ENCODE measurements at regions not wholly inside any gene's neighbourhood (a gene's known extent, or its start where the extent isn't known, plus 50 kb on each side); places are given as distances from the start of the nearest gene placed in this dataset.
"Not testable (repeated sequence)": the region's sequence is repeated elsewhere in the genome, so short reads cannot be mapped to it uniquely, and the experiment has no call there.

GRCh38 chr20:30811885-30812671, 445.4 kb upstream of the DEFB115 start:
- DNase-seq: peak; percentile 23

DNA sequence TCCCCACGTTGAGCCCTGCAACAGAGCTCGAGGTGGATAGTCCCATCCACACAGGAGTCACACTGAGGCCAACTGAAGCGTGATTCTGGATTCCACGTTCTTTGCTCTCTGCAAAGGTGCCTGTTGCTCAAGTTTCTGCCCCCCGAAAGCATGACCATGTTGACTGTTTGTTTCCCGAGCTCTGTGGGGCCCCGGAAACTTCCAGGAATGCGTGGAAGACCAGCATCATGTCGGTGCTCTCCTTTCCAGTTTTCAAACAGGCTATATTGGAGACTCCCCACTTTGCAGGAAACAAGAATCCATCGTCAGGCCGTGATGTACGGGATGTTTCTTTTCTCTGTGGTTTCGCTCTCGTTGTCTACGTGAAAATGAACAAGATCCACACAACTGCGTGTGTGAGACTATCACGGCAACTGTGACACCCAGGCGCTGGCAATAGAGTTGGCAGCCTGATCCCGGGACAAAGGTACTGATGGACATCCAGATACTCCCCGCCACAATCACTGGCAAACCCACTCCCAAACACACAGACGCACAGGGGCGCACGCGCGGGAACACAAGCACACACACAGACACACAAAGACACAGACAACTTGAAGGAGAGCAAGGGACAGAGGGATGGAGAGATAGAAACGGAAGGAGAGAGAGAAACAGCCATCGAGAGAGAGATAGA, 444.6 kb upstream of the DEFB115 start:
- DNase-seq: no peak

DNA sequence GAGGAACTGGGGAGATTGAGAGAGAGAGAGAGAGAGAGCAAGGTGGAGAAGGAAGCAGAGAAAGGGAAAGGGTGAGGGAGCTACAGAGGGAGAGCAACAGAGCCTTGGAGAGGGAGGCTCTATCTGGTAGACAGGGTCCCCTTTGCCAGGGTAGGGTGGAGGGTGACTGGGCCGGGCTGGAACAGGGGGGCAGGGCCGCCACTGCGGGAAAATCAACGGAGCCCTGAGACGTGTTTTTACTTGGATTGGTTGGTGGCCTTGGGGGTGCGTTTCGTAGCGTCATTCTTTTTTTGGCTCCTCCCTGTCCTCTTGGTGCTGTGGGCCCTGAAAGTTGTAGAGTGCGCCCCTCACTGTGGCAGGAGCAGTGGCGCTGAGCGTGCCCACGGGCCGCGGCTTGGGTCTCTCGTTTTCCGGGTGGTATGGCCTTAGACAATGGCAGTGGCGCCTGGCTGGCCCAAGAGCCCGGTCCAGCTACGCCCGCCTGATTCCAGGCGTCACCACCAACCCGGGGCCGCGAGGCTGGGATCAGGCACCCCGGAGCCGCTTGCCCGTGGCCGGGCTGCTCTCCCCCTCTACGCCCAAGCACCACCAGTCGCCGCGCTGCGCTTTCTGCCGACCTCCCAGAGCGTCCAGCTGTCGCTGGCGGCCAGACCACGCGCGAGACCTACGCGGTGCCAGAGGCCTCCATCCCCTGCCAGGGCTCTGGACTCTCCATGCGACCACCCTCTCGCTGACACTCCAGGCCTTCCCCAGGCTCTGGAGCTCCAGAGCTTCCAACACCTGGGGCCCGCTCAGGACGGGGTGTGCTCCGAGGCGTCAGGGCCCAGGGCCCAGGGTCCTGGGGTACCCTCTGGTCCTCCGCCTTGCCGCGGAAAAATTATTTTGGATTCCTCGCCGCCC, 443.8 kb upstream of the DEFB115 start:
- not testable (repeated sequence) for DNase-seq

- DNase-seq: not testable (repeated sequence)
Measured at GRCh38 chr20:30814312-30814639, 443.2 kb upstream of the DEFB115 start.

DNA sequence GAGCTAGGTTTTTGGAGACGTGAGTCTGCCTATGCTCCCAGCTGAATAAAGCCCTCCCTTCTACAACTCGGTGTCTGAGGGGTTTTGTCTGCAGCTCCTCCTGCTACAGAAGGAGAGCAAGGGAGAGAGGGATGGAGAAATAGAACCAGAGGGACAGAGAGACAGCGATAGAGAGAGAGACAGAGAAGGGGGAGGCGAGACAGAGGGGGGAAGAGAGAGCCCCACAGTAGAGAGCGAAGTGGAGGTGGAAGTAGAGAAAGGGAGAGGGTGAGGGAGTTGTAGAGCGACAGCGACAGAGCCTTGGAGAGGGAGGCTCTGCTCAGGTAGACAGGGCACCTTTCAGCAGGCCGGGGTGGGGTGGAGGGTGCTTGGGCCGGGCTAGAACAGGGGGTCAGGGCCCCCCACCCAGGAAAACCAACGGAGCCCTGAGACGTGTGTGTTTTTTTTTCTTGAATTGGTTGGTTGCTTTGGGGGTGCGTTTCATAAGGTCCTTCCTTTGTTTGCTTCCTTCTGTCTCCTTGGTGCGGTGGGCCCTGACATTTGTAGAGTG, 442.4 kb upstream of the DEFB115 start:
- not testable (repeated sequence) for DNase-seq

- no peak for DNase-seq
Measured at GRCh38 chr20:30815577-30816181, 441.8 kb upstream of the DEFB115 start.

DNA sequence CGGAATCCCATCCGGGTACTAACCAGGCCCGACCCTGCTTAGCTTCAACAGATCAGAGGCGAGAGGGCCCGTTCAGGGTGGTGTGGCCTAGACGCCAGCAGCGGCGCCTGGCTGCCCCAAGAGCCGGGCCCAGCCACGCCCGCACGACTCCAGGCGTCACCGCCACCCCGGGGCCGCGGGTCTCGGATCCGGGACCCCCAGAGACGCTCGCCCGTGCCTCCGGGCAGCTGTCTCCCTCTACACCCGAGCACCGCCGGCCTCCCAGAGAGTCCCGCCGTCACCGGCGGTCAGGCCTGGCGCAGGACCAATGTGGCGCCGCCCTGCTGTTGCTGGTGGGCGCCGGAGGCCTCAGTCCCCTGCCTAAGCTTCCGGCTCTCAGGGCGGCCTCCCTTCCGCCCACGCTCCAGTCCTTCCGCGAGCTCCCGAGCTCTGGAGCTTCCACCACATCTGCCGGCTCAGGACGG, 441.2 kb upstream of the DEFB115 start:
- peak; percentile 10 for DNase-seq

DNA sequence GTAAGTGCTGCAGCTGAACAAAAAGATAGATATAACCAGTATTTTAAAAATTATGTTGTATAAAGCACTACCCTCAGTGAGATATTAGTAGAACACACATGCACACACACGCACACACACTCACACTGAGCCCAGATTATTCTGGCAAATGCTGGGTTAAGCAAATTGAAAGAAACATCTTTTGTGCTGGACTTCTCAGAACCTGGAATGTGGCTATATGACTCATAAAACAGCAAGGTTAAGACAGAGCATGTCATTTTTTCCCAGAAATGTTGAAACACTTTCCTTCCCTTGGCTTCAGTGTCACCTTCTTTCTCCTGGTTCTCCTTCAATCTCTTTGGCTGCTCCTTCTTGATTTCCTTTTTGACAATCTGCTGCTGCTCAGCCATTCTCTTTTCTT, 435.8 kb upstream of the DEFB115 start:
- not testable (repeated sequence) for DNase-seq

DNA sequence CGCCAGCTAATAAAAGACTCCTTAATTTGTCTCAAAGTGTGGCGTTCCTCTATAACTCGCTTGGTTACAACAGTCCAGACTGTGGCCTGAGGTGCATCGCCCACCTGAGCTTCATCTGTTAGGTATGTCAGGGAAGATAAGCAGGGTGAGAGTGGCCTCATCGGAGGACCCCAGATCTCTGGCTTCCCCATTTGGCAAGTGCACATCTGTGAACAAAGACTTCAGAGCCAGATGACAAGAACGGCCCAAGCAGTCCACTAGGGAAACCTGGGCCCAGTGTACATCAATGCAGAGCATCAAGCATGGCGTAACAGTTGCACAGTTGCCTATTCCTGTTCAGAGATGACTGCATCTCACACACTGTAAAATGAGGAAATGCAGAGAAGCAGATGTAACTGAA, 432.8 kb upstream of the DEFB115 start:
- not testable (repeated sequence) for DNase-seq

DNA sequence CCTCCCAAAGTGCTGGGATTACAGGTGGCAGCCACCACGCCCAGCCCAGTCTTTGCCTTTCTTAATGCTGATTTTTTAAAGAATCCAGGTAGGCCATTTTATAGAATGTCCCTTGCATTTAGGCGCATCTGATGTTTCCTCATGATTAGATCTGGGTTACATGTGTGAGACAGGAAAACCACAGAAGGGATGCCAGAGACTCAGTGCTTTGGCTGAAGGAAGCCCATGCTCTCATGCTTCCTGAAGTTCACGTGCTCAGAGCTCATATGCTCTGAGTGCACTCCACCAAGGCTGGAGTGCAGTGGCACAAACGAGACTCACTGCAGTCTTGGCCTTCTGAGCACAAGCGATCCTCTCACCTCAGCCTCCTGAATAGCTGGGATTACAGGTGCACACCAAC, 411.5 kb upstream of the DEFB115 start:
- DNase-seq: not testable (repeated sequence)

GRCh38 chr20:30868271-30868670, 389.2 kb upstream of the DEFB115 start:
- DNase-seq: not testable (repeated sequence)

GRCh38 chr20:30871127-30871526, 386.3 kb upstream of the DEFB115 start:
- not testable (repeated sequence) for DNase-seq

DNA sequence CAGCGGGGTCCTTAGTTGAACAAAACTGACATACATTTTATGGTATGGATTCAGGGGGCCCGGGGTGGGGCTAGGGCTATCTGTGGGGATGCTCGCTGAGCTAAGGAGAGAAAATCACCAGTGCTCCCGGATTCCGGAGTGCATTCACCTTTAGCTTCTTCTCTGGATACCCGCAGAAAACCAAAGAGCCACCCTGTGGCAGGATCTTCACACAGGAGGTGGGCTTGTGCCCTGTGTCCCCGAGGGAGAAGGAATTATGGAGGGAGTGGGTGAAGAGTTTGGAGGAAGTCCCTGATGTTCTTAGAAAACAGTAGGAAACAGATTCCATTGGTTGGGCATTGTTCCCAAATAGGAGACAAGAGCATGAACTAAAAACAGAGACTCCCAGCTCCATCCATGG, 385.2 kb upstream of the DEFB115 start:
- DNase-seq: not testable (repeated sequence)

GRCh38 chr20:30875868-30876267, 381.6 kb upstream of the DEFB115 start:
- DNase-seq: not testable (repeated sequence)

DNA sequence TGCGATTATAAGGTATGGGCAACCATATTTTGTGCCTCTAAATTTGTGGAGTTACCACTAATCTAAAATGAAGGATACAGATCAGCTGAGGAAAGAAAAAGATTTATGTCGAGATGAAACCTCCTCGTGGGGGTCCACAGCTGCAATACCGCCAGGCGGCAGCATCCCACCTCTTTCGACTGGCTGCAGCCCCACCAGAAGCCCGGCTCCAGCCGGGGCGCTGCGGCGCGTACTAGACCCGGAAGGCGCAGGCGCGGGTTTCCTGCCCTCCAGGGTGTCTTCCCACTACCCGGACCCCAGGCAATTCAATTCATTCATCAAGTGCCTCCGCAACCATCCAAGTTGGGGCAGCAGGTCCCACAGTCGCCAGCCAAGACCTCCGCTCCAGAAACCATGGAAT, 366.1 kb upstream of the DEFB115 start:
- peak; percentile 4 for DNase-seq

DNA sequence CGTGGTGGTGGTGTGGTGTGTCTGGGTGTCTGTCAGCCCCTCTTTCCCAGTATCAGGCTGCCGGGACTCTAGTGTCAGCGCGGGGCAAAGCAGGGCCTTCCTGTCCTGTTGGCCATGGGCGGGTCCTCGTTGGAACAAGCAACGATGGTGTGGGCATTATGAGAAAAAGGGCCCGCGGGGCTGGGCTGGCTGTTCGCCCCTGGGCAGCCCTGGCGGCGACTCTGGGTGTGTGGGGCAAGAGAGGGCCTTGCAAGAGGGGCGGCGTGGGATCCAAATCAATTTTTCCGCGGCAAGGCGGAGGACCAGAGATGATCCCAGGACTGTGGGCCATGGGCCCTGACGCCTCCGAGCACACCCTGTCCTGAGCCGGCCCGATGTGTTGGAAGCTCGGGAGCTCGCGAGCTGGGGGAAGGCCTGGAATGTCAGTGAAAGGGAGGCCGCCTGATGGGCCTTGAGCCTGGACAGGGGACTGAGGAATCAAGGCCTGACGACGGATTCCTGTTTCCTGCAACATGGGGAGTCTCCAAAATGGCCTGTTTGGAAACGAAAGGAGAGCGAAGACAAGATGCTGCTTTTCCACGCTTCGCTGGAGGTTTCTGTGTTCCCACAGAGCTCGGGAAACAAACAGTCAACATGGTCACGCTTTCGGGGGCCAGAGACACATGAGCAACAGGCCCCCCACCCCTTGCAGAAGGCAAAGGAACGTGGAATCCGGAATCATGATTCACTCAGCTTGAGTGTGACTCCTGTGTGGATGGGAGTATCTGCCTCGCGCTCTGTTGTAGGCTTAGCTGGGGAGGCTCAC, 364.7 kb upstream of the DEFB115 start:
- DNase-seq: no peak

- DNase-seq: not testable (repeated sequence)
Measured at GRCh38 chr20:30893346-30894314, 363.8 kb upstream of the DEFB115 start.

DNA sequence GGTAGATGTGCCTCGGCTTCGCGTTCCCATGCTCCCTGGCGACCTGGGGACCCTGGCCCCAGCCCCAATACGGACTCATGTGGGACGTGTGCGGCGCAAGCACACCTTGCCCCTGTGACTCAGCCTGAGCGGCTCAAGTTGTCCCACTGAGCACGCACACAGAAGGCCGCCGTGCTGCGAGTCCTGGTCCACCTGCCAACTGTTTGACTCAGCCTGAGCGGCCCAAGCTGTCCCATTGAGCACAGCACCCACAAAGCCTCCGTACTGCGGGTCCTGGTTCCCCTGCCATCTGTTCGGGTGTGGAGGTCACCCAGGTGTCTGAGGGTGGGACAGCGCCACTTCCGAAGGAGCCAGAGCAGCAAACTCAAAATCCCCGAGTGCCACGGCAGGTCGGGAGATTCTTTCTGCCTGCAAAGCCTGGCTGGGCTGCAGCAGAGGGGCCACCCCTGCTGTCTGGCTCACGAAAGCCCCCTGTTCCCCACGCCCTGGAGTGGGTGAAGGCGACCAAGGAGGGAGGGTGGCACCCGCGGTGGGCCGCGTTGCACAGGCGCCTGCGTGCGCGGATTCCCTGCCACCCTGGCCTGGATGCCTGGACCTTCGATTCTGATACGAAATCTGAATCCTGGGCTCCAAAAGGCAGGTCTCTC, 362.6 kb upstream of the DEFB115 start:
- DNase-seq: not testable (repeated sequence)

- not testable (repeated sequence) for DNase-seq
Measured at GRCh38 chr20:30895354-30895711, 362.1 kb upstream of the DEFB115 start.
